ENCODE measurements at regions not wholly inside any gene's neighbourhood (a gene's known extent, or its start where the extent isn't known, plus 50 kb on each side); places are given as distances from the start of the nearest gene placed in this dataset.
"Not testable (repeated sequence)": the region's sequence is repeated elsewhere in the genome, so short reads cannot be mapped to it uniquely, and the experiment has no call there.

DNA sequence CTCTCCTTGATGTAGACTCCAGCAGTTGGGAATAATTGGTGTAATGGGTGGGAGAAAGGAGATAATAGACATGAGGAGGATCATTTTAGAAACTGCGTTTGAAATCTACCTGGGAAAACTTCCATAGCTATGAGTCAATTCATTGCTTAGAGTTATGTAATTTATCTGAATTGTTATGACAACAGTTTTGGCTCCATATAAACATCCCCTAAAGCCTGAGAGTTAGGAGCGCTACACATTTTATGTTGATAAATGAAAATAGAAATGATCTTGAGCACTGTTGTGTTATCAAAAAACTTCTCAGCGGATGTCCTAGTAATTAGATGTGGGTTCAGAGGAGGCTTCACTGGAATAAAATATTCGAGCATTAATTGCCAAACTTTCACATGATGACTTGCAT lies 573.4 kb downstream of the TSN start:
- DNase-seq (ENCODE audit: low spot score), result no peak

DNA sequence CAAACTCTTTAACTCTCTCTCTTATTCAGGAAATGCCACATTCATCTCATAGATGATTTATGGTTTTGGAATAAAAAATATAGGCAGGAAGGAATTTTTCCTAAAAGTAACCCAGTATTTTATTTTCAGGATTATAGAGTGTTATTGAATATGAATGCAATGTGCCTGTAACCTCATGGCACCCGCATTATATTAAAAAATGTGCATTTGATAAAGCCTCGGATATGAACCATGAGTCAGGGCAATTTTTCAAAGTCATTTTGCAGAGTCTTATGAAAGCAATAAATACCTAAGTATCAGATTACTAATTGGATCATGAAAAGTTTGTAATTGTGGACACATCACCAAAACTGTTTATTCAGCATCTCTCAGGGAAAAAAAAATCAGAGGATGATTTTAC lies 573.8 kb downstream of the TSN start:
- no peak for DNase-seq (ENCODE audit: low spot score)

DNA sequence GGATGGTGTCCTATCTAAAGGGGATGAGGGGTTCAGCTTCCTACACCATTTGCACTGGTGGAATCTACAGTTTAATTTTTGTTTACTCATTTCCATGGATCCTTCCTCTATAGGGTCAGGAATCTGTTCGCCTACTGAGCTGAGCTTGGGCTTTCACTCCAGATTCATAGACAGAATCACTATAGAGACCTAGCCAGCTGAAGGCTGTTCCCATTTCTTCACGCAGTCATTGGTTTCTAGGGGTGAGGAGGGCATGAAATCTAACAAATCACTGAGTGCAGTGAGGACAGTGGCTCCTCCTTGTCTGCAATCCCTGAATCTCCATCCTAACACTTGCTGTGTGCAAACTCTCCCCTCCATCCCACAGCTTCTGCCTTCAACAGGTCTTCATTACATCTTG lies 578.5 kb downstream of the TSN start:
- no peak for DNase-seq (ENCODE audit: low spot score)

GRCh38 chr2:122338000-122338399 lies 582.5 kb downstream of the TSN start:
- DNase-seq (ENCODE audit: low spot score), result no peak

DNA sequence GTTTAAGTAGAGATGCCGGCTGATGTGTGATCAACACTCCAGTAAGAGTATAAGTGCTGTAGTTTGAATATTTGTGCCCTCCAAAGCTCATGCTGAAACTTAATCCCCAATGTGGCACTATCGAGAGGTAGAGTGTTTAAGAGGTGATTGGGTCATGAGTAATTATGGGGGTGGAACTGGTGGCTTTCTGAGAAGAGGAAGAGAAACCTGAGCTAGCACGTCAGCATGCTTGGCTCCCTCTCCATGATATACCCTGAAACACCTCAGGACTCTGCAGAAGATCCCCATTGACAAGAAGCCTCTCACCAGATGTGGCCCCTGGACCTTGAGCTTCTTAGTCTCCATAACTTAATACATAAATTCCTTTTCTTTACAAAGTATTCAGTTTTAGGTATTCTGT lies 584.8 kb downstream of the TSN start:
- DNase-seq (ENCODE audit: low spot score), result no peak

- DNase-seq (ENCODE audit: low spot score), result no peak
Observed at GRCh38 chr2:122341007-122341406, 585.6 kb downstream of the TSN start.

- DNase-seq (ENCODE audit: low spot score), result not testable (repeated sequence)
Observed at GRCh38 chr2:122352151-122352550, 596.7 kb downstream of the TSN start.

- no peak for DNase-seq (ENCODE audit: low spot score)
Observed at GRCh38 chr2:122357998-122358397, 602.5 kb downstream of the TSN start.

DNA sequence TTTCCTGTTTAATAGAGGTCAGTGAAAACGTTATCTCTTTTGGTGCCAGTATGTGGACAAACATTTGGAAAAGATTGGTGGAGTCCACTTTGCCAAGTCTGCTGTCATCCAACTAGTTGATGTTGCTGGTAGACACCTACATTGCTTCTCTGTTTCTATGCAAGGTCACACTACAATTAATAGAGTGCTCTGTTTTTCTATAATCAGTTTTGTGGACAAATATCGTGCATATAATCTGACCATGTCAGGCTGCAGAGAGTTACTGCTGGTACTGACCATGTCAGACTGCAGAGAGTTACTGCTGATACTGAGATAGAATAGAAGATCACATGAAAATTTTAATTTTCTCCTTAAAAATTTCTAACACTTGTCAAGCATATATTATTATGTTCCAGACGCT lies 603.3 kb downstream of the TSN start:
- no peak for DNase-seq (ENCODE audit: low spot score)

DNA sequence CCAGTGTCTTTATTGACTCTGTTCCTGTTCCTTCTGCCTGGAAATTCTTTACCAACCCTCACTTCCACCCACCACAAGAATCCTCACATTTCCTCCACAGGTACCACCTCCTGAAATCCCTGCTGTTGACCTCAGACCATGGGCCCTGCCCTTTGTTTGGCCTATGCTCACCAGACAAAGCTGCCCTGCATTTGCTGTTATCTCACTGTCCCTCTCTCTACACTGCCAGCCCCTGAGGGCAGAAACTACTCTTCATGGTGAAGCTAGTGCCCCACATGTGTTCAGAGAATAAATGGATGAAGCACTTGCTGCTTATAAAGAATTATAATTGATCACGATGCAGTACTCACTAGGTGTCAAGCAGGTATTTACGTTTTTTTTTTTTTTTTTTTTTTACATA lies 608.4 kb downstream of the TSN start:
- DNase-seq (ENCODE audit: low spot score), result no peak

GRCh38 chr2:122366427-122366826 lies 611.0 kb downstream of the TSN start:
- no peak for DNase-seq (ENCODE audit: low spot score)

DNA sequence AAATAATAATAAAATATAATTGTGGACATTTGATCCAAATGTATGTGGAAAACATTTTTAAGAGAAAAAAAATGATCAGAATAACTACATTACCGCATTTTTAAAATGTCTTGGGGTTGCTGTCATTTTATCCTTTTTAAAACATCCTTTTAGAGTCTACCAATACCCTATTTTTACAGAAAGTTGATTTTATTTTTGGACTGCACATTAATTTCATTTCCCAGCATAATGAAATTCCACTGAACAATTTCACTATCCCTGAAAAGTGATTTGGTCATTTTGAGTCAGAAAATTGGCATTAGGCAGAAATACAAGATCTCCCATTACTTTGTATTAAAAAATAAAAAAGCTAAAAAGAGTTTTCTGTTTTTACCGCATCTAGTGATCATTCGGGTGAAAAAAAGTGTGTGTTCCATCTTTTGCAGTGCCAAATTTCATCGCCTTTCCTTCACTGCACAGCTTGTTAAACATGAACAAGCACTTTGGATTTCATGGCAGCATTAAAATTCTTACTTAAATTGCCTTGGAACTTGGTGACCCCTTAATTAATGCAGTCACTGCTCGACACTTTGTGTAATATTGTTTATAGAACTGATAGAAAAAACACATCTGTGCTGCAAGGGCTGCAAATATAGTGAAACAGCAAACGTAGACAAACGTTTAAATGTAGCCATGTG lies 611.7 kb downstream of the TSN start:
- no peak for DNase-seq (ENCODE audit: low spot score)

DNA sequence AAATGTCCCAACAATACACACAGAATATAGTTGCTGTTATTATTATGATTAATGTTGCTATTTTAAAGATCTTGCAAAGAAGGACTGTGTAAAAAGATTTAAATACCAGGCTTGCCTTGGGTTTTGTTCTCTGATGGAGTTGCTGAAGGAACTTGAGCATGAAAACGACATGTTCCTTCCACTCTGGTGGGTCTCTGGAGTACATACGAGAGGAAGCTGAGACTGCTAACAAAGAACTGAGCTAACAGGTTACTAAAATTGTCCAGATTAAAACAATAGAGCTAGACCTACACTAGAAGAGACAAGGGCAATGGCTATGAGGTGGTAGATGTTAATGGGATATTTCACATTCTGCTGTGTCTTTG lies 612.2 kb downstream of the TSN start:
- DNase-seq (ENCODE audit: low spot score), result no peak

DNA sequence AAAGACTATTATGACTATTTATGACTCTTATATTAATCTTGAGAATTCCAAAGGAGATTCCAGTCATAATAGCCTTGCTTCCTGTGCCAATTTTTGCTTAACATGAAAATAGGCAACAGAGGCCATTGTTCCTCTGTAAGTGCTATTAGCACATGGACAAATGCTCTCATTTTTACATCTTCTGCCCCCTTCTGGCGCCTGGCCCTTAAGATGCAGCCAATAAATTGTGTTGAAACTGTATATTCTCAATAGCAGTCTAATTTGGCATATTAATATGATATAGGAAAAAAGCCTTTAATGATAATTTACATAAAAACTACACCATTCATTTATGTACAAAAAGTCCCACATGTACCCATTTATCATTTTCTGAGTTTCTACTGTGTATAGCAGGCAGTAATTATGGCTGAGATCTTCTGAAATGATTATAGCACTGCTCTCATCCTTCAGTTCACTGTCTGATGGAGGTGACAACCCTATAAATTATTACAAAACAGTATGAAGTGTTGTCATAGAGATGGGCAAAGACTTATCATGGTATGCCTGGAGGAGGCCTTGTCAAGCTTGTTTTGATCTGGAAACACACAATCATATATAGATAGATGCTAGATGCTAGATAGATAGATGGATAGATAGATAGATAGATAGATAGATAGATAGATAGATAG lies 613.3 kb downstream of the TSN start:
- no peak for DNase-seq (ENCODE audit: low spot score)

DNA sequence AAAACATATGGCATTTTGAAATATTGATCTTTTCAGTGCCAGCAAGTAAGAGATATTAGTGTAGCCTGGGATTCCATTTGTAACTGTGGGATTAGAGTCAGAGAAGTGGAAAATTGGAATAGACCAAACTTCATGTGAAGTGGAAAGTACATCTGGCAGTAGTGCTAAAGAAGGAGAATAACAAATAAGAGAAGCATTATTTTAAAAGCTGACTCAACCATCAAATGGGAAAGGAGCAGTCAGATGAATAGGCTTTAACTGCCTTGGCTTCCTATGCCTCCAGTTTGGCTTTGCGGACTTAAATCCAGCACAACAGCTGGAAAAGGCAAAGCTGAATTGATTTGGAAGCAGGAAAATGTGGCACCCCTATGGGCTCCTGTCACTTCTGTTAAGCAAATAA lies 623.1 kb downstream of the TSN start:
- no peak for DNase-seq (ENCODE audit: low spot score)

DNA sequence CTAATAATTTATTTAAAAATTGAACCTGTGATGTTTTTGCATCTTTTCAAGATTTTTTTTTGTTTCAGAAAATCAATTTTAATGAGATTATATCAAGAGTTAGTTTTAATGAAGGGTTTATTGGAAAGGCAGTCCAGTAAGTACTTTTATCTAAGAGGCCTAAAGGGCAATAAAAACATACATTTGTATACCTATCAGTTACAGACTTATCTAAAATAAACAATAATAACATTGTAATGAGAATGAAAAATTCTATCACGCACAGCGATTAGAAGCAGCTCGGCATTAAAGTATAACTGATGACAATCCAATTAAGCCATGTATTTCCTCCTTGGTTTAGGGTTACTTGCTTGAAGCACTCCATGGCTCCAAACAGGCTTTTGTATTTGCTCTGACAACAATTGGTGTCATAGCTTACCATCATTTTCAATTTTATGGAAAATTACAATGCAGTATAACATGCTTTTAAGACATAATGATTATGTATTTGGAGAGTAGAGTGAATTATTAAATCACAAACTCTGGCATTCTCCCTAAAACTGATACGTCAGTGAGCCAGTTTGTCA lies 629.4 kb downstream of the TSN start:
- no peak for DNase-seq (ENCODE audit: low spot score)

GRCh38 chr2:122388208-122388607 lies 632.8 kb downstream of the TSN start:
- DNase-seq (ENCODE audit: low spot score), result no peak

- no peak for DNase-seq (ENCODE audit: low spot score)
Observed at GRCh38 chr2:122389694-122390093, 634.2 kb downstream of the TSN start.

DNA sequence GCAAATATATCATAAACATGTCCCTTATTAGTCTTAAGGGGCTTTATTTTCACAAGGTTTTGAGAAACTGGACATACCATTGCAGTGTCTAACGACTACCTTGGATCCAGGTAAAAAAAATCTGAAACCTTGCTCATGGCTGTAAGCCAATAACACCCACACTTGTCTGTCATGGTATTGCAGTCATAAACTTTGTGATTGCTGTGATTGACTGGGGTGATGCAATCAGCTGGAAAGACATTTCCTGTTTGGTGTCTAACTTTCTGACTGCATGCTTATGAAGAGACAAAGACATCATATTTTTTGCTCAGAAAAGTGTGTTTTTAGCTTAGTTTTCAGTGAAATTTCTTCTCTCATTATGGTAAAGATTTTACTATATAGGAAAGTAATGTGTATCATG lies 635.0 kb downstream of the TSN start:
- no peak for DNase-seq (ENCODE audit: low spot score)

- DNase-seq (ENCODE audit: low spot score), result no peak
Observed at GRCh38 chr2:122391726-122392125, 636.3 kb downstream of the TSN start.

DNA sequence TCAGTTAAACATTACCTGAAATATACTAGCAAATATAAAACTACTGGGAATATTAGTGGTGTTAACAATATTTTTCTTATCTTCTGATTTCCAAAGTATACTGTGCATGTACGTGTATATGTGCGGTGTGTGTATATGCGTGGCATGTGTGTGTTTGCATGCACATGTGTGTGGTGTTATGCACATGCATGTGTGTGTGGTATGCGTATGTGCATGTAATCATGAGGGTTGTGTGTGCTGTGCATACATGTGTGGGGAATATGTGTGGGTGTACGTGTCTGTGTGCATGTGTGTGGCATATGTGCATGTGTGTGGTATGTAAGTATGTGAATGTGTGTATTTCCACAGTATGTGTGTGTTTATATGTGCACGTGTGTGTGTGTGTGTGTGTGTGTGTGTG lies 640.2 kb downstream of the TSN start:
- DNase-seq (ENCODE audit: low spot score), result no peak

DNA sequence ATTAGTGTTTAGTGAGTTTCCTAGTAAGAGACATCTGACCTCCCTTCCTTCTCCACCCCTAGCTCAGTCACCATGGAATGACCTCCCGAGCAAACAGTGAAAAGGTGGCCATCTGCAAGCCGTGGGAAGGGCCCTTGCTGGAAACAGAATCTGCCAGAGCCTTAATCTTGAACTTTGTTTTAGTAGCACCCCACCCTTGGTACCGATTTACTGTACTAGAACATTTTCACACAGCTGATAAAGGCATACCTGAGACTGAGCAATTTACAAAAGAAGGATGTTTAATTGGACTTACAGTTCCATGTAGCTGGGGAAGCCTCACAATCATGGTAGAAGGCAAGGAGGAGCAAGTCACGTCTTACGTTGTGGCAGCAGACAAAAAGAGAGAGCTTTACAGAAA lies 655.8 kb downstream of the TSN start:
- DNase-seq (ENCODE audit: low spot score), result no peak

DNA sequence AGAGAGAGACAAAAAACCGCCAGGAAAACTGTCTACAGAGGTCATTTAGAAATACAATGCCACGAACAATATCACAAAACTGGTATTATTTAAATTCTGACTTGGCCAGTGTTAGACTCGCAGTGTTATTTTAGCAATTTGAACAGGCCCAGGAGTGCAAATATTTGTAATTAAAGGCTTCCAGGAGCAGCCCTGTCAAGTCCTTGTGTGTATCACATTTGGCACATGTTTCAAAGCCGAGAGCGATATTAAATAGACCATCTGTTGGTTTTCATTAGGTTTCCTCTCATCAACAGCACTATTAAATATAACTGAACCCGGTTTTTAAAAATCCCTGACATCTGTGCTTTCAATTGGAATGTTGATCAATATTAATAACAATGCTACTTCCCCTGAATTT lies 656.9 kb downstream of the TSN start:
- no peak for DNase-seq (ENCODE audit: low spot score)

DNA sequence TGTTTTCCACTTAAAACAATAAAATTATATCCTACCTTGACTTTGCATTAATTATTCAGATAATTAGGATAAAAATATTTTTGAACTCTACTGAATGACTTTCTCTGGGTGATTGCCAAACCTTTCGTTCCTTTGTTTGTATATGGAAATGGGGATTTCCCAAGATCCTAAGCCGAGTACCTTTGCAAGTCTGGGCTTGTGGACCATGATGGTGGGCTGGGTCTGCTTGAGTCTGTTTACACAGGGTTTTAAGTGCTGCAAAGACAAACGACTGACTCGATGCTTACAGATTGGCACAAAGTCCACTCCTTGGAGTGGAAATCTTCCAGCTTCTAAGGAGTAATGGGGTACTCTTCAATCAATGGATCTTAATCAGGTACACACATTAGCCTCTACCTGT lies 659.5 kb downstream of the TSN start:
- DNase-seq (ENCODE audit: low spot score), result no peak
